ENCODE measurements at regions not wholly inside any gene's neighbourhood (a gene's known extent, or its start where the extent isn't known, plus 50 kb on each side); places are given as distances from the start of the nearest gene placed in this dataset.

DNA sequence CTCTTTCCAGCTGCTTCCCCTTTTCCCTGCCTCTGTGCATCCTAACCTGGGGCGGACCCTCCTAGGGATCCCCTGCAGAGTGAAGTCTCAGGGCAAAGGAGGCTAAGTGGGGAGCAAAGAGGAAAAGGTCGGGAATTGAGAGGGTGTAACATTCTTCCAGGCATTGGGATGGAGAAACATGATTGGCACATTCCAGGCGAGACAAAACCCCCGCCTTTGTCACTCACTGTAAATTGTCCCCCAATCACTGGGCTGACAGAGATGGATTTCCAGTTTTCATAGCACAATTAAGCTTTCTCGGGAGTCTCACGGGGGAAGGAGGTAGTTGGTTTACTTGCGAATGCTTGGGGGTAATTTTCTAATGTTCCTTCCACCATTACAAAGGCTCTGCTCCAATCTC lies 74.9 kb downstream of the MIAT start:
- DNase-seq: no peak

DNA sequence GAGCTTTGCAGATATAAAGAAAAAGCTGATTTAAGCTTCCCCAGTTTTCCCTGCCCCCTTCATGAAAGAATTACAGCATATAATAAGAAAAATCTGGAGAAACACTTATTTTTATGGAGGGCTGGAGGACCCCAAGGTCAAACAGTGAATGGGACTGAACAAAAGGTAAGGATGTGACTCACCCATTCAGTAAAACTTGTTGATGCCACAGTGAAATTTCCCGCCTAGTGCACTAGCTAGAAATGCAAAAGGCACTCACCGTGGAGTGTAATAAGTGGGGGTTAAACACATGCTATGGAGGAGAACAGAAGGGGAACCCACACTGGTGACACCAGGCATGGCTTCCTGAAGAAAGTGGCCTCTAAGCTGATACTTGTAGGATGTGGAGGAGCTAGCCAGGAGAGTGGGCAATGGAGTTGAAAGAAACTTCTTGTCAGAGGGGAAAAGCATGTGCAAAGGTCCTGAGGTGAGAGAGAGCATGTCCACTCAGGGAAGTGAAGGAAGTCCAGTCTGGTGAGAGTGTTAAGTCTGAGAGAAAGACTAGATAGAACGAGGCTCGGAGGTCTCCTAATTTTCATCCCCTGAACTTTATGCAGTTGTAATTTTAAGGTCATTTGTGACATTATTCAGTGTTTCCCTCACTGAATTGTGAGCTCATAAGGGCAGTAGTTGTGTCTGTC lies 77.1 kb downstream of the MIAT start:
- DNase-seq: no peak

DNA sequence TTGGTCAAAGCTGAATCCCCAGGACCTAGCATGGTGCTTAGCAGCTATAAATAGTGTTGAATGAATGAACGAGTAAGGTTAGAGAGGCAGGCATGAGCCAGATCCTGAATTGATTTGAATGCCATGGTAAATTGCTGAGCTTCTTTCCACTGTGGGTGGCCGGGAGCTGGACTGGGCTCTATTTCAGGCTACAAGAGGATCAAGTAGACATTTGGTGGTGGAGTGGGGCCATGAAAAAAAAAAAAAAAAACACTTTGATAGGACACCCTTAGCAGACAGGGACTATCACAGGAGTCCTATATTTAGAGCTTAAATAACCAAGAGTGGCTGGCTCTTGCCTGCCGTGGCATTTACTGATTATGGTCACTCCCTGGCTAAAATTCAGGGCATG lies 77.6 kb downstream of the MIAT start:
- DNase-seq: no peak

DNA sequence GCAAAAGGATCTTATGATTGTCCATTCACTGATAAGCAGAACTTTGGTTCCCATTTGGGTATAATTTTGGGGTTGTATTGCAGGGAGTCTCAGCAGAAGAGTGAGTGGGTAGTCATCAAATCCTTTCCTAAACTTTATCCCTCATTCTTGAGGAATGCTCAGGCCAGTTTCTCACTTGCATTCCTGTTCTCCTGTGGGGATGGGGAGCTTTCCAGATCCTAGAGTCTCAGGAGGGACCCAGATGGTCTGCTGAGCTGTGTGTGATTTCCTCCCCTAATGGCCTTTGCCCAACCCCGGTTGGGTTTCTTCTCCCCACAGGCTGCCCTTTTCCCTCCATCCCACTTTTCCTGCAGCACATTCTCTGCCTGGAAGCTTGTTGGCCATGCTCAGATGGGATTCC lies 79.9 kb downstream of the MIAT start:
- no peak for DNase-seq

DNA sequence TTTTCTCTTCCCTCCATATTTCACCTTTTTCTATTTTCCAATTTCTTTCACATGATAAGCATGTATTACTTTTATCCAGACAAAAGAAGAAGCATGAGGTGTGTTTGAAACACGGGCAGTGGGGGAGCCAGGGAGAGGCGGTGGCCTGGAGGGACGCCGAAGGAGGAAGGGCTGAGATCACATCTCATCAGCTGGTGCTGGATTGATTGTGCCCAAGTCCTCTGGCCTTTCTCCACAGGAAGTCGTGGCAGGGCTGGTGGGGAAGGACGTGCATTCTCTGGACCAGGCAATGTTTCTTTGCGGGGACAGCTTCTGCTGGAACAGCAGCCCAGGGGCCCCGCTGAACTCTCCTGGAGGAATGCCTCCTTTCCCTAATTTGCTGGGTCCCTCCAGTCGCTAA lies 82.9 kb downstream of the MIAT start:
- no peak for DNase-seq

DNA sequence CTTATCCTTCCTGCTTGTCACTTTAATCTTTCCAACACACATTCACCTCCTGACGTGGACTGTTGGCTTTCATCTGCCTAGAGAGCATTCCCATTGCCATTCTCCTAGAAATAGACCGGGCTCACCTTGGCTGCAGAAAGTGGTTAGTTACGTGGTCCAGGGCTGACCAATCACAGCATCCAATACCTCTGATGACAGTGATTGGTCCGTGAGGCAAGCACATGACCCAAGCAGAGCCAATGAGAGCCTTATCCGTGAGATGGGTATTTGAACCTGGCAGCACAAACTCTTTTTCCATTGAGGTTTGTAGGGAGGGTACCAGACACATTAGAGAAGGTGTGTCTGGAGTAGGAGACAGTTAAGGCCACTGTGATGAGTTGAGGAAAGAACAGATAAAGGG lies 85.8 kb downstream of the MIAT start:
- no peak for DNase-seq

DNA sequence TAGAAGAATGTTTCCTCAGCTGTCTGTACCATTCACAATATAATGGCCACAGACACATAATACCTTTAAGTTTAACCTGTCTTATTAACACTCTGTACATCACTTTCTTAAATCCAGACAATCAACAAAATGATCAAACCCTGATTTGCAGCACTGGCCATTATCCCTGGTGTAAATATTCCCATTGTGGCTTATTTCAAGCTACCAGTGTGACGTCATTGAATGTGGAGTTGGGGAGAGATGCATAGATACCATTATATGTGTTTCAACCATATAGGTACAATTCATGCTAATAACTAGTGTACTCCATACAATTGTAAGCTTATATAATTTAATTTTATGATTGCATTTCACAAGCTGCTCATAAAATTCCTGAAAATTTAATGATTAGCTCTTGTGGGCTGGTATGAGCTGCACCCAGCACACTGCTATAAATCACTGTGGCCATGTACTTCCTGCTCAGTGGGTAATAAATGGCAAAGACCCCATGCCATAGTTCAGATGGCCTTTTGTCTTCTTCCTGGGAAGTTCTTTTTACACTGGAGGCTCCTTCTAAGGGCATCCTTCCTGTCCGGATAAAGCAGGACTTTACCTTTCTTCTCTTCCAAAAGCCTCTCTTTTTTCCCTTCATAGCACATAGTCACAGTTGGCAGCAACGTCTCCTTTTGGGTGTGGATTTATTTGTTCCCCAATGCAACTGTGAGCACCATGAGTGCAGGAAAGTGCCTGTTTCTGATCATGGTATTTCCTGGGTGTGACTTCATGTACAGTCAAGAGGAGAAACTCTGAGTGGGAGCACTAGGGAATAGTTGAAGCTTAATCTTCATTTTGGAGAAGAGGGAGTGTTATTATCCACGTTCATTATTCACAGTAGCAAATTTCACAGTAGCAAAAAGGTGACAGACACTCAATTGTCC lies 87.8 kb downstream of the MIAT start:
- DNase-seq: no peak

DNA sequence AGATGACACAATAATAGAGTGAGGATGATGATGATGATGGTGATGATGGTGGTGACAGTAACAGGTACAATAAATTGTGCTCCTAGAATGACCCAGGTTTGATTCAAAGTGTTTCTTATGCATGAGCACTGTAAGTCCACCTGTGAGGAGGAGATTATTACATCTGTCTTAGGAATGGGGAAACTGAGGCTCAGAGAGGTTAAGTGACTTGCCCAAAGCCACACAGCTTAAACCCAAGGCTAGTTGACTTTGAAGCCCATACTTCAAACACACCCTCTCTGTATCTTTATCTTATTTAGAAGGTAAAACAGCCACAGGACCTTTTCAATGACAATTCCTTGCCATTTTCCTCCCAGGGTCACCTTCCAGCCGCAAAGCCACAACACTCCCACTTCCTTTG lies 88.9 kb downstream of the MIAT start:
- no peak for DNase-seq

DNA sequence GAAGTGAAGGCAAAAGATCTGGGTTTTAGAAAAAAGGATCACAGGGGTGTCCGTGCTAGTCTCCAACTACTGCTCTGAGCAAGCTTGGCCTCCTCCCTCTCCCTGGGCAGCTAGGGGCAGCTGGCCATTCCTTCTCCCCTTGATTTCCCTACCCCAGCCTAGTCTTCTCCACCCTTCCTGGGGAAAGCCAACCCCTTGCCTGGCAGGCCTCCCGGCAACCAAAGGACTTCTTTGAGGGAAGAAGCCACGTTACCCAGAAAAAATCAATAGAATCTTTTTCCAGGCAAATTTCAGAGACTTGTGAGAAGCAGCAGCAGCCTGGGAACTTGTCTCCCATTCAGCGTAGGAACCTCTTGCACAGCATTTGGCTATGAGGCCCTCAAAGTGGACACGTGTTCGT lies 91.5 kb downstream of the MIAT start:
- DNase-seq: no peak

DNA sequence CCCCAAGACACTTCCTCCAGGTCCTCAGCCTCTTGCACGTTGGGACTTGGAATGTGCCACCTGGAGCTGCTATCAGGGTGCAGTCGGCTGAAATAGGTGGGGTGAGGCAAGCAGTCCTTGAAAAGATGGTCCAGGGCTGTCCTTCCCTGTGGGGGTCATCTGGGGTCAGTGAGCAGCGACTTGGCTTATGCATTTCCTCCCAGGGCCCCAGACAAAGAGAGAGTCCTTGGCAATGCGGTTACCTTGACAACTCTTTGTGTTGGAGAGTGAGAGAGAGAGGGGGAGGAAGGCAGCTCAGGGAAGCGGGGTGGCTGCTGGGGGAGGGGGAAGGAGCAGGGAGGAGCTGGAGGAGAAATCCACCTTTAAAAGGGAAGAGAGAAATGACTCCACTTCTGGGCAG lies 93.8 kb downstream of the MIAT start:
- no peak for DNase-seq

DNA sequence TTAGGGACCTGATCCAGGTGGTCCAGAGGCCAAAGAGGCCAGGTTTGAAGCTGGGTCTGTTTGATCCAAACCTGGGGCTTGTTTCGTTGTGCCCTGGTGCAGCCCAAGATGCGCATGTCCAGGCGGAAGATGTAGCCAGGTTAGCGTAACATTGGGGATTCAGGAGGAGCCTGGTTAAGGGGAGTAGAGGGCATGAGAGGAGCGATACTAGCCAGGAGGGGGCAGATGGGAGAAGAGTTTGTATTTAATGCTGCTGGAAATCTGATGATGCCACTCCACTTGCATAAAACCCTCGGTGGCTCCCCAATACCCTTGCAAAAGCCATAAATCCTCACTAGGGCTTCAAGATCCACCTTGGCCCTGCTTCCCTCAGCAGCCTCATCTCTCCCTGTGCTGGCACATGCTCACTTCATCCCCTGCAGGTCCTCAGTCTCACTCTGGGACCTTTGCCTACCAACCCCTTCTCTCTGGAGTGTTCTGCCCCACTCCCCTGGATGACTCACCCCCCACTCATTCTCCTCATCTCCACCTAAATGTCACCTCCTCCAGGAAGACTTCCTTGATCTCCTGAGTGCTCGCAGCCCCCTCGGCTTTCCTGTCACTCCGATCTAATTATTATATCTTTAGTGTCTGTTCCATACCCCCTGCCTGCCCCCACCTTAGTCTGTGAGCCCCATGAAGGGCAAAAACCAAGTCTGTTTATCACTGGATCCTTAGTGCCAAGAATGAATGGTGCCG lies 95.9 kb downstream of the MIAT start:
- no peak for DNase-seq

DNA sequence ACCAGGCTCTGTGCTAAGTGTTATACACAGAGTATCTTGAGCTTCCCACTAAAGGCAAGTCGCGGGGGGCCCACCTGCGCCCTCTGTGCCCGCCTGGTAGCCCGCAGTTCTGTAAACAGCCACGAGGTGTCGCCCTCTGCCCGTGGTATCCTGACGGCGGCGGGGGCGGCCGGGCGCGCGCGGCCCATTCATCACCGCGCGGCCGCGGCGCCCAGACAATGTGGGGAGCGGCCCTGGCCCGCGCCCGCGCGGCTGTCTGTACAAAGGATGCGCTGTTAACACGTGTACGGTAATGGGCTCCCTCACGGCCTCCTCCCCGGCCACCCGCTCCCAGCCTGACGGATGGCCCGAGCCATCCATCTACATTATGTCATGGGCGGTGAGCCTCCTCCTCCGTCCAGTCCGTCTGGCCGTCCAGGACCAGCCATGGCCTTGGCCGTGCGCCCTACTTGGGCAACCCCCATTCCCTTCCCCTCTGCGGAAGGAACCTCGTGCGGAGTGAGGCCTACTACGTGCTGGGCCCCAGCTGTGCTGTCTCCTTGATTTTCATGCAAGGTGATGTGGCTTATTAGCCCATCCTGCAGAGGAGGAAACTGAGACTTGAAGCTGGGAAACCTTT lies 99.4 kb downstream of the MIAT start:
- no peak for DNase-seq

DNA sequence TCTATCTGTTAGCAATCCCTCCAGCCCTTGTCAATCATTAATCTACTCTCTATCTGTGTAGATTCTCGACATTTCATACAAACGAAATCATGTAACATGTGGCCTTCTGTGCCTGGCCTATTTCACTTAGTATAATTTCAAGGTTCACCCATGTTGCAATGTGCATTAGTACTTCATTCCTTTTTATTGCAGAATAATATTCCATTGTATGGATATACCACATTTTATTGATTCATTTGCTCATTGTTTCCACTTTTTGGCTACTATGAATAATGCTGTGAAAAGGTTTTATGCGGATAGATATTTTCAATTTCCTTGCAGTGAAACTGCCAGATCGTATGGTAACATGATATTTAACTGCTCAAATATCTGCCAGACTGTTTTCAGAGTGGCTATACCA lies 100.1 kb downstream of the MIAT start:
- no peak for DNase-seq

DNA sequence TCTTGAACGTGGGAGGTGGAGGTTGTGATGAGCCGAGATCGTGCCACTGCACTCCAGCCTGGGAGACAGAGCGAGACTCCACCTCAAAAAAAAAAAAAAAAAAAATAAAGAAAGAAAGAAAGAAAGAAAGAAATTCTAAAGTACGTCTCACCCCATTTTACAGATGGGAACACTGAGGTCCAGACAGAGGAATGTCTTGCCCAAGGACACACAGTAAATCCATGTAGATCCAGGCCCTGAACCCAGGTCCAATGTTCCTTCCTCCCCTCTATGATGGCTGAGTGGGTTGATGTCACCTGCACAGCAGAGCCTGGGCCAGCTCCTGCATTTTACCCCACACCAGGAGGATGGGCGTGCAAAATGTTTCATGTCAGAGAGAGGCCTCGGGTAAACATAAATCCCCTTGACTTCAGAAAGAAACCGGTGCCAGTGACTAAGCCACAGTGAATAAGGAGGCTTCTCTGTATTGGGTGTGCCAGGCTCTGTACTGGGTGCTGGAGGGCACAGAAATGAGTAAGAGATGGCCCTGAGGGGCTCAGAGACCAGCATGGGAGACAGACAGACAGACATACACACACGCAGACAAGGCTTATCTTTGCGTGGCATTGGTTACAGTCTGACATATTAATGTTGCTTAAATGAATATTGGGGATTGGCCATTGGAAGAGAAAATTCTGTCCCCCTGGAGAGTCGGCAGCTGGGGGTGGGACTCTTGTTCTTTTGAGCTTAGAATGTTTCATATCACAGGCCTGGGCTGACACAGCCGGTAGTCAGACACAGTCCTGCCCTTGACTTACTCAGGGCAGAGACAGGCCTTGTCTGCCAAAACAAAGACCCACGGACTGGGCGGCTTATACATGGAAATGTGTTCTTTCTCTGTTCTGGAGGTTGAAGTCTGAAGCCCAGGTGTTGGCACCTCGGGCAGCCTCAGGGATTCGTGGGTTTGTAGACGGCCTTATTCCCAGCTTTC lies 105.4 kb downstream of the MIAT start:
- DNase-seq: no peak

DNA sequence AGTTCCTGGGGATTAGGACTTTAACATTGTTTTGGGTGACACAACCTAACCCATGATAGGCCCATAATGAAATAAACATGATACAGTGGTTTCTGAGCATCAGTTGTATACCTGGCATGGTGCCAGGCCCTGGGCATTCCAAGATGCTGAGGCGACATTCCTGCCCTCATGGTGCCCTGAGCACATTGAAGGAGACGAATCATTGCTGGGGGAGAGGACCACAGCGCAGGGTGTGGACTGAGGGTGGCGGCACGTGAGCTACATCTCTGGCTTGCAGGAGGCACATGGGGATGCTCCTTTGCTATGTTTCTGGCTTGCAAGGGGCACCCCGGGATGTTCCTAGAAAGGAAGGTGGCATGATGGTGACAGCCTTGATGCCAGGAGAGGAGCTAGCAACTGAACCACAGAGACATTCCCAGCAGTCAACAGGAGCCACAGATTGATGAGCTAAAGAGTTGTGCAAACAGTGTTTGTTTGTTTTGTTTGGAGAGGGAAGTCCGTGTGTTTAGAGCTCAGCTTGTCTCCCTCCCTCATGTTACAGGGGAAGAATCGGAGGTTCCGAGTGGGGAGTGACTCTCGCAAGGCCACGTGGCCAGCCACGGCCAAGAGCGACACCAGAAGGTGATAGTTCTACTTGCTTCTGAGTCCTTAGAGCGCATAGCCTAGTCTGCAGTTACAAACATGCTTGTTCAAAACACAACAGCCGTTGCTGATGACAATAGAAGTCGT lies 106.4 kb downstream of the MIAT start:
- DNase-seq: no peak

DNA sequence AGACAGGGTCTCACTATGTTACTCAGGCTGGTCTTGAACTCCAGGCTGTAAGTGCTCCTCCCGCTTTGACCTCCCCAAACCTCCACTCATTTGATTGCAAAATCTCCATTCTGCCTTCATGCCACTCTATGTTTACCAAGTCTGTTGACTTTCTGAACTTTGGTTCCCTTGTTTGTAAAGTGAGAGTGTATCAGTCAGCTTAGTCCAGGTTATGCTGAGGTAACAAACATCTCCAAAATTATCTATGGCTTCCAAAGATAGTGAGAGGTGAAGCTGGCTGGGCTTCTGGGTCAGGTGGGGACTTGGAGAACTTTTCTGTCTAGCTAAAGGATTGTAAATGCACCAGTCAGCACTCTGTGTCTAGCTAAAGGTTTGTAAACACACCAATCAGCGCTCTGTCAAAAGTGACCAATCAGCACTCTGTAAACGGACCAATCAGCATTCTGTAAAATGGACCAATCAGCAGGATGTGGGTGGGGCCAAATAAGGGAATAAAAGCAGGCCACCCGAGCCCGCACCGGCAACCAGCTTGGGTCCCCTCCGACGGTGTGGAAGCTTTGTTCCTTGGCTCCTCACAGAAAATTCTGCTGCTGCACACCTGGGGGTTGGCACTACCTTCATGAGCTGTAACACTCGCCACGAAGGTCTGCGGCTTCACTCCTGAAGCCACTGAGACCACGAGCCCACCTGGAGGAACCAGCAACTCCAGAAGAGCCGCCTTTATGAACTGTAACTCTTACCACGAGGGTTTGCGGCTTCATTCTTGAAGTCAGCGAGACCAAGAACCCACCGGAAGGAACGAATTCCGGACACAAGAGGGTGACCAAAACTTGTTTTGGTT lies 109.3 kb downstream of the MIAT start:
- no peak for DNase-seq

DNA sequence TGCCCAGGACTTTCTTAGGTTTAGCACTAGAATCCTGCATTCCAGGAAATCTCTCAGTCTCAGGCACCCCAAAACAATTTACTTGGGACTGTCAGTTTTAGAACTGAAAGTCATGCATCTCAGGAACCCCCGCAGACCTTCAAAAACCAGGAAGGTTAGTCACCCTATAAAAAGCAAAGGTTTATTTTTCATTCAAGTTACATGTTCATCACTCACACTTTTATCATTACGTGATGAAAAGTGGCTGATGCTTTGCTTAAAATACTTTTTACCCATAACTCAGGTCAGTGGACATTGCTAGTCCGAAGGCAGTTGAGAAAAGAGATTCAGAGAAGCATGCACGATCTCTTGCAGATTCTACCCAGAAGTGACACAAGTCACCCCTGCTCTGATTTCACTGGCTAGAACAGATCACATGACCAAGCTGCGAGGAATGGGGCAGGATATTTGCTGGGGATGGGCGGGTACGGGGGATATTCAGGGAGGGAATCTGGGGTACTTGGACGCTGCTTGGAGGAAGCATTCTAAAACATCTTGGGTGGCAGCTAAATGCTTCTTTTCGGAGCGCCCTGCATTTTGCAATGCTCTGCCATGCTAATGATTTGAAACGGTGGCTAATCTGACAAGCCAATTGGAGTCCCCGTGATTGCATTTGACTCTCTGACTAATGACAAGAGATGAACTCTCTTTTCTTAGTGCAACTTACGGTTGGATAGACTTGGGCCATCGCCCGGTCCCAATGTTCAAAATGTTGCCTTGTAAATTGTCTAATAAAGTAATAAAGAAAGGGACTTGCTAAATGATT lies 110.2 kb downstream of the MIAT start:
- no peak for DNase-seq

DNA sequence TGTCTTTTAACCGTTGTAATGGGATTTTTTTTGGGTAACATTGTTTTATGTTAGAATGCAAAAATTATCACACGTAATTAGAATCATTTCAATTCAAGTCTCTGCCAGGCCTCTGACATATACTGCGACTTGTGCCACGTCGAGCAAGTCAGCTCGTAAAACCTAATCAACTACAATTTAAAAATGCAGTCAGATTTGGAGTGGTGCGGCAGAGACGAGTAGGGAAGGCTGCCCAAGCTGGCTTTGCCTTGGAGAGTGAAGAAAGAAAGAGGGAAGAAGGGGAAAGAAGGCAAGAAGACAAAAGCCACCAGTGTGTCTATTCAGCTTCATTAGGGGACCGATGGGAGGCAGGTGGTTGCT lies 110.7 kb downstream of the MIAT start:
- DNase-seq: no peak

DNA sequence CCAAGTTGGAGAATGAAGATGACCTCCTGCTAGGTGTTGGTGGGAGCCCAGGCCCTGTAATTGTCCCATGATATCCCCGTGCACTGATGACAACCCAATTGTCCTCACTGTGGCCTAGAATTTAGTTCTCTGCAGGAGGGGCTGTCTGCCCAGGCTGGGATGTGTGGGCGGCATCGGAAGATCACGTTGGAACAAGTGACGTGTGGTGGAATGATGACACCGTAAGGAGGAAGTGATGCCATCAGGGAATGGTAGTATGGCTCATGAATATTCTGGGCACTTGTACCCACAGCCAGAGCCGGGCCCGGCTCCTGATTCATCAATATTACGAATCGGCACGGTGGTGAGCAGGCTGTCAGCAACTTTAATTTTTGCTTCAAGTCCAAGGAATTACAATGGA lies 111.6 kb downstream of the MIAT start:
- no peak for DNase-seq

DNA sequence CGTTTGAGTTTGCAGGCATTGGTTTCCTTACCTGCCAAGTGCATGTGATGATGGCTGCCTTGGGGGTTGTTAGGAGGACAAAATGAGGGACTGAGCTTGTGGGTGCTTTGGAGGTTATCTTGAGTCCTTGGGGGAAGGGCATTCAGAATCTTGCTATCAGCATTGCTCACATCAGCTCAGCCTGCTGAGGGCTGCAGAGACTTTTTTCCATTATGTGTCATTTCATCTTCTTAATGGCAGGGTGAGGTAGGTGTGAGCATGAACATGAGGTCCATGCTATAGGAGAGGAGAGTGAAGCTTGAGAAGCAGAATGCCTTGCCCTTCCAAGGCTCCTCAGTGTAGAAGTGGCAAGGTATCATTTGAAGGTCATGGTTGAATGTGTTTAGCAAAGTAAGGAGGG lies 112.3 kb downstream of the MIAT start:
- DNase-seq: no peak
